ENCODE measurements at regions not wholly inside any gene's neighbourhood (a gene's known extent, or its start where the extent isn't known, plus 50 kb on each side); places are given as distances from the start of the nearest gene placed in this dataset.

GRCh38 chr15:79520654-79521053 is 88.5 kb downstream of the MINAR1 start:
- ATAC-seq (no peak), DNase-seq (no peak)
- no peak for TF ChIP-seq CTCF (IDR thresholded peaks at IDR 0.05)
- WGBS, 3 donors, result 75 to 80% (median 76%) methylated on average over 2 of the region's 2 CpGs
- H3K9me3 ChIP-seq, result no peaks in the 10 kb centered on the region
- no peaks in the 10 kb centered on the region for H3K36me3 ChIP-seq (ENCODE audit: insufficient read depth in 1 of 2, low read depth in 1 of 2)
- no peaks in the 10 kb centered on the region for H3K4me1 ChIP-seq
- H3K27ac ChIP-seq, result no peak overlapping the region
- no peak overlapping the region for H3K4me3 ChIP-seq
- intact Hi-C loops (cut with DNase I), result no loop called here
- no peaks in the 10 kb centered on the region for H3K27me3 ChIP-seq (ENCODE audit: insufficient read depth in 3 of 3, low read length in 2 of 3)

- intact Hi-C loops (cut with DNase I), result no loop called here
- peaks cover 0 to 1% (median 0%) of the 10 kb centered on the region in 3 donors for H3K27me3 ChIP-seq (ENCODE audit: insufficient read depth in 3 of 3, low read length in 2 of 3)
- H3K4me3 ChIP-seq, result no peak overlapping the region
- 86 to 95% (median 89%) methylated on average over 2 of the region's 2 CpGs for WGBS, 3 donors
- no peaks in the 10 kb centered on the region for H3K4me1 ChIP-seq
- DNase-seq (no peak), ATAC-seq (no peak)
- TF ChIP-seq CTCF (IDR thresholded peaks at IDR 0.05), result no peak
- H3K9me3 ChIP-seq, result no peaks in the 10 kb centered on the region
- no peaks in the 10 kb centered on the region for H3K36me3 ChIP-seq (ENCODE audit: insufficient read depth in 1 of 2, low read depth in 1 of 2)
- no peak overlapping the region for H3K27ac ChIP-seq
Measured at GRCh38 chr15:79522656-79523055, 90.5 kb downstream of the MINAR1 start.

GRCh38 chr15:79523266-79523665 is 91.1 kb downstream of the MINAR1 start:
- peaks cover 0 to 1% (median 0%) of the 10 kb centered on the region in 3 donors for H3K27me3 ChIP-seq (ENCODE audit: insufficient read depth in 3 of 3, low read length in 2 of 3)
- no peak for TF ChIP-seq CTCF (IDR thresholded peaks at IDR 0.05)
- intact Hi-C loops (cut with DNase I), result no loop called here
- H3K9me3 ChIP-seq, result no peaks in the 10 kb centered on the region
- H3K4me1 ChIP-seq, result no peaks in the 10 kb centered on the region
- H3K36me3 ChIP-seq (ENCODE audit: insufficient read depth in 1 of 2, low read depth in 1 of 2), result no peaks in the 10 kb centered on the region
- no peak overlapping the region for H3K27ac ChIP-seq
- 29 to 30% (median 30%) methylated on average over 3 of the region's 3 CpGs for WGBS, 3 donors
- H3K4me3 ChIP-seq, result no peak overlapping the region
- ATAC-seq, result no peak
- DNase-seq, result no peak

GRCh38 chr15:79524531-79524930 is 92.4 kb downstream of the MINAR1 start:
- H3K4me3 ChIP-seq, result no peak overlapping the region
- no peaks in the 10 kb centered on the region for H3K36me3 ChIP-seq (ENCODE audit: insufficient read depth in 1 of 2, low read depth in 1 of 2)
- no peaks in the 10 kb centered on the region for H3K9me3 ChIP-seq
- no peak overlapping the region for H3K27ac ChIP-seq
- 70 to 76% (median 76%) methylated on average over 3 of the region's 3 CpGs for WGBS, 3 donors
- H3K27me3 ChIP-seq (ENCODE audit: insufficient read depth in 3 of 3, low read length in 2 of 3), result peaks cover 0 to 3% (median 1%) of the 10 kb centered on the region in 3 donors
- DNase-seq (no peak), ATAC-seq (no peak)
- no peak for TF ChIP-seq CTCF (IDR thresholded peaks at IDR 0.05)
- no peaks in the 10 kb centered on the region for H3K4me1 ChIP-seq
- intact Hi-C loops (cut with DNase I), result no loop called here

GRCh38 chr15:79526376-79526775 is 94.2 kb downstream of the MINAR1 start:
- H3K36me3 ChIP-seq (ENCODE audit: insufficient read depth in 1 of 2, low read depth in 1 of 2), result no peaks in the 10 kb centered on the region
- ATAC-seq (no peak), DNase-seq (no peak)
- no peak overlapping the region for H3K27ac ChIP-seq
- peaks cover 0 to 3% (median 1%) of the 10 kb centered on the region in 3 donors for H3K27me3 ChIP-seq (ENCODE audit: insufficient read depth in 3 of 3, low read length in 2 of 3)
- no peak for TF ChIP-seq CTCF (IDR thresholded peaks at IDR 0.05)
- H3K4me3 ChIP-seq, result no peak overlapping the region
- 67 to 85% (median 85%) methylated on average over 3 of the region's 3 CpGs for WGBS, 3 donors
- intact Hi-C loops (cut with DNase I), result no loop called here
- no peaks in the 10 kb centered on the region for H3K4me1 ChIP-seq
- no peaks in the 10 kb centered on the region for H3K9me3 ChIP-seq
